PC-3 (cell line): ENCODE measurements at regions not wholly inside any gene's neighbourhood (a gene's known extent, or its start where the extent isn't known, plus 50 kb on each side); places are given as distances from the start of the nearest gene placed in this dataset.

Experiments
- CTCF ChIP-seq: fragments of 300-600 bp; sonication (generic); conservative IDR thresholded peaks from 2 replicates; pipeline ENCODE4 v1.5.1; 2017; ENCODE audit warnings: antibody characterized with exemption, low read depth, mild to moderate bottlenecking, low read length
- EZH2 ChIP-seq: fragments of 300-600 bp; sonication (generic); IDR thresholded peaks from one replicate; pipeline ENCODE4 v1.6.1; 2017; ENCODE audit warnings: antibody characterized with exemption, mild to moderate bottlenecking, low read length; ENCODE audit not compliant: unreplicated experiment
- EZH2phosphoT487 ChIP-seq: fragments of 300-600 bp; sonication (generic); IDR thresholded peaks from 2 replicates; pipeline ENCODE4 v1.6.1; 2018; ENCODE audit warnings: mild to moderate bottlenecking, antibody characterized with exemption, low read length, borderline replicate concordance

DNA sequence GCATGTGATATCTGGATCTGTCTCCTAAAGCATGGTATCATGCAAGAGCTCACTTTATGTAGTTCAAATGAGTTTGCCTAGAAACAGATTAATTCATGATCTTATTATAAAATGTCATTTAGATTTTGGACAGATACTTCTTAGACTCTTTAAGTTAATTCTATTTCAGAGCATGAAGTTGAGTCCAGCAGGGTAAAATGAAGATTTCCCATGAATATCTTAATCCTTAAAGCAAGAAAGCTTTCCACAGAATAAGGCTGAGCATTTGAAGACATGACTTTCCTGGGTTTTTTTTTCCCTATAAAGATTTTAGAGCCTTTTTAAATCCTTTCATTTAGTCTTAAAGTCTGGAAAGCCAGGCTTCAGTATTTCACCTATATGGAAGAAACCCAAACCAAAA lies 556.0 kb upstream of the GJE1 start:
- TF ChIP-seq CTCF (no peak), EZH2 (no peak), EZH2phosphoT487 (no peak)
